HFFc6 (cell line): ENCODE measurements at regions not wholly inside any gene's neighbourhood (a gene's known extent, or its start where the extent isn't known, plus 50 kb on each side); places are given as distances from the start of the nearest gene placed in this dataset.

Experiments used
- DNase-seq: peaks from one replicate; pipeline ENCODE4 v3.0.0-alpha.2; 2018
- H3K27ac Mint-ChIP-seq: 2 replicates; pipeline ENCODE4 v1.8.0; 2020; ENCODE audit warnings: mild to moderate bottlenecking, mixed read lengths
- H3K27me3 Mint-ChIP-seq: 2 replicates; pipeline ENCODE4 v1.8.0; 2021; ENCODE audit warnings: mild to moderate bottlenecking, moderate library complexity, mixed read lengths; ENCODE audit not compliant: insufficient read depth
- H3K36me3 Mint-ChIP-seq: 2 replicates; pipeline ENCODE4 v1.8.0; 2021; ENCODE audit warnings: low read depth, mixed read lengths
- H3K4me1 Mint-ChIP-seq: 2 replicates; pipeline ENCODE4 v1.8.0; 2020; ENCODE audit warnings: low read depth, mixed read lengths
- H3K4me3 Mint-ChIP-seq: 2 replicates; pipeline ENCODE4 v1.8.0; 2020; ENCODE audit warnings: mild to moderate bottlenecking, moderate library complexity, mixed read lengths
- H3K9me3 Mint-ChIP-seq: 2 replicates; pipeline ENCODE4 v1.8.0; 2020; ENCODE audit warnings: mild to moderate bottlenecking, mixed read lengths
- TF ChIP-seq, protein P1 (sequence below): fragments of 200-600 bp; sonication (generic); IDR thresholded peaks from 2 replicates; pipeline ENCODE4 v1.5.0; 2021; ENCODE audit warnings: antibody characterized with exemption, mild to moderate bottlenecking

DNA sequence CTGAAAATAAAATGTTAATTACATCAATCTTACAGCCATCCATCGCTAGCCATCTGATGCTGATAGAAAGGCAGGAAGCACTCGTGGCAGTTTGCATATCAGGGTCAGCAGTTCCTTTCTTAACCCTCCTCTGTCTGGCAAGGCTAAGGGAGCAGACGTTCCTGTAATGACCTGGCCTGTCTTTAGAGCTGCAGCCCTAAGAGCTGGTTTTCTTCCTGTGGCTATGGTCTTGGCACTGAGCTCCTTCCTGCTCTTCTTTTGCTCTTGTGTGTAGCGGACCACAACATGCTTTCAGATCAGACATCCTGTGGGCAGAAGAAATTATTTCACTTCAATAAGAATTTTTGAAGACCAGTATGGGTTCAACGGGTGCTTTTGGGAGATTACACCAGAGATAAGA, 170.4 kb downstream of the DAD1 start:
- DNase-seq = no peak
- Mint-ChIP-seq H3K27me3 (peaks cover 31% of the 10 kb centered on the region), H3K9me3 (no peaks in the 10 kb centered on the region)

DNA sequence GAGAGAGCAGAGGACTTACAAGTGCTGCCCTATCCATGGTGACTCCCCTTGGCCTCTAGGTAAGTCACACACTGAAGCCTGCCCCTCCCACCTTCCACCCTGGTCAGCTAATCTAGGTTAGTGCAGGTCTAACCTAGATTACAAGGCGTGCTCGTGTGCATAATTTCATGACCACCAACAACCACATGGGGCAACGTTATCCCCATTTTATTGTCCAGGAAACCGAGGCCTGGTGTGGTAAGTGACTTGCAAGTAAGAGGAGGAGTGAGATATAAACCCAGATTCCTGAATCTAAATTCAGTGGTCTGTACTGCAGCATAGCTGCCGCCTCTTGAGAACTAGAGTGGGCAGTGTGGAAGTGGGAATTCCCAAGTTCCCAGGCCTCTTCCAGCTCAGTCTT, 171.1 kb downstream of the DAD1 start:
- H3K4me3 Mint-ChIP-seq = no peak overlapping the region
- no peak for DNase-seq
- no peaks in the 10 kb centered on the region for H3K36me3 Mint-ChIP-seq
- H3K27ac Mint-ChIP-seq = no peak overlapping the region
- peaks cover 31% of the 10 kb centered on the region for H3K27me3 Mint-ChIP-seq
- no peaks in the 10 kb centered on the region for H3K9me3 Mint-ChIP-seq
- TF ChIP-seq, protein P1, sequence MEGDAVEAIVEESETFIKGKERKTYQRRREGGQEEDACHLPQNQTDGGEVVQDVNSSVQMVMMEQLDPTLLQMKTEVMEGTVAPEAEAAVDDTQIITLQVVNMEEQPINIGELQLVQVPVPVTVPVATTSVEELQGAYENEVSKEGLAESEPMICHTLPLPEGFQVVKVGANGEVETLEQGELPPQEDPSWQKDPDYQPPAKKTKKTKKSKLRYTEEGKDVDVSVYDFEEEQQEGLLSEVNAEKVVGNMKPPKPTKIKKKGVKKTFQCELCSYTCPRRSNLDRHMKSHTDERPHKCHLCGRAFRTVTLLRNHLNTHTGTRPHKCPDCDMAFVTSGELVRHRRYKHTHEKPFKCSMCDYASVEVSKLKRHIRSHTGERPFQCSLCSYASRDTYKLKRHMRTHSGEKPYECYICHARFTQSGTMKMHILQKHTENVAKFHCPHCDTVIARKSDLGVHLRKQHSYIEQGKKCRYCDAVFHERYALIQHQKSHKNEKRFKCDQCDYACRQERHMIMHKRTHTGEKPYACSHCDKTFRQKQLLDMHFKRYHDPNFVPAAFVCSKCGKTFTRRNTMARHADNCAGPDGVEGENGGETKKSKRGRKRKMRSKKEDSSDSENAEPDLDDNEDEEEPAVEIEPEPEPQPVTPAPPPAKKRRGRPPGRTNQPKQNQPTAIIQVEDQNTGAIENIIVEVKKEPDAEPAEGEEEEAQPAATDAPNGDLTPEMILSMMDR = no peak
- peaks cover 6% of the 10 kb centered on the region; the same call in 1 of the 2 replicates for H3K4me1 Mint-ChIP-seq

More for the DNA sequence above, 170.4 kb downstream of the DAD1 start:
- H3K4me1 Mint-ChIP-seq = peaks cover 6% of the 10 kb centered on the region; the same call in 1 of the 2 replicates
- TF ChIP-seq, protein P1 = no peak
- H3K27ac Mint-ChIP-seq = no peak overlapping the region
- H3K4me3 Mint-ChIP-seq = no peak overlapping the region
- H3K36me3 Mint-ChIP-seq = no peaks in the 10 kb centered on the region

DNA sequence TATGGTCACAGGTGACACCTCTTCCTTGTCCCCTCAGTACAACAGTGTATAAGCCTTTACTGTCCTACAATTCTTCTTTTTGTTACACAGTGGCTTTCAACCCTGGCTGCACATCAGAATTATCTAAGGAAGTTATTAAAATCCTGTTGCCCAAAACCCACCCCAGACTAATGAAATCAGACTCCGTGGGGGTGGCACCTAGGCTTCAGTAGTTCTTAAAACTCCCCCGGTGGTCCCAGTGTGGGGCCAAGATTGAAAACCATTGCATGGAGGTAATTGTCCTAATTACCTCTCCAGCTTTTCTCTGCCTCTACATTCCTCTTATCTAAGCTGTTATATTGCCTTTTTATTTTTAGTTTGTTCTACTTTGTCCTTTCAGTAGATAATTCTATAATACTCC, 172.8 kb downstream of the DAD1 start:
- peaks cover 35% of the 10 kb centered on the region for H3K27me3 Mint-ChIP-seq
- H3K9me3 Mint-ChIP-seq = no peaks in the 10 kb centered on the region
- peaks cover 6% of the 10 kb centered on the region; the same call in 1 of the 2 replicates for H3K4me1 Mint-ChIP-seq

DNA sequence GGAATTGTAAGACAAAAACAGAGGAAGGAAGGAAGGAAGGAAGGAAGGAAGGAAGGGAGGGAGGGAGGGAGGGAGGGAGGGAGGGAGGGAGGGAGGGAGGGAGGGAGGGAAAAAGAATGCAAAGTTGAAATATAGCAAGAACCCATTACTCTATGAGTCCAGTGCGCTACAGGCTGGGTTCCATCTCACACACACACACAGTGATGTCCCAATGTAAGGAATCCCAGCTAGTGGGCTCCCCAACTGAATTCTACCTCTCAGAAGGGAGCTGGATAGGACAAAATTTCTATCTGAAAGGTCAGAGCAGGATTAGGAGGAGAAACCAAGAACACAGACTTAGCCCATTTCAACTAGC, 173.4 kb downstream of the DAD1 start:
- TF ChIP-seq, protein P1 = no peak
- no peak for DNase-seq
- H3K9me3 Mint-ChIP-seq = no peaks in the 10 kb centered on the region
- H3K36me3 Mint-ChIP-seq = no peaks in the 10 kb centered on the region
- H3K27ac Mint-ChIP-seq = no peak overlapping the region
- no peak overlapping the region for H3K4me3 Mint-ChIP-seq
- peaks cover 7% of the 10 kb centered on the region; the same call in 1 of the 2 replicates for H3K4me1 Mint-ChIP-seq
- H3K27me3 Mint-ChIP-seq = peaks cover 38% of the 10 kb centered on the region

More for the DNA sequence above, 172.8 kb downstream of the DAD1 start:
- no peak overlapping the region for H3K27ac Mint-ChIP-seq
- no peaks in the 10 kb centered on the region for H3K36me3 Mint-ChIP-seq
- no peak overlapping the region for H3K4me3 Mint-ChIP-seq
- TF ChIP-seq, protein P1 = no peak
- DNase-seq = no peak

DNA sequence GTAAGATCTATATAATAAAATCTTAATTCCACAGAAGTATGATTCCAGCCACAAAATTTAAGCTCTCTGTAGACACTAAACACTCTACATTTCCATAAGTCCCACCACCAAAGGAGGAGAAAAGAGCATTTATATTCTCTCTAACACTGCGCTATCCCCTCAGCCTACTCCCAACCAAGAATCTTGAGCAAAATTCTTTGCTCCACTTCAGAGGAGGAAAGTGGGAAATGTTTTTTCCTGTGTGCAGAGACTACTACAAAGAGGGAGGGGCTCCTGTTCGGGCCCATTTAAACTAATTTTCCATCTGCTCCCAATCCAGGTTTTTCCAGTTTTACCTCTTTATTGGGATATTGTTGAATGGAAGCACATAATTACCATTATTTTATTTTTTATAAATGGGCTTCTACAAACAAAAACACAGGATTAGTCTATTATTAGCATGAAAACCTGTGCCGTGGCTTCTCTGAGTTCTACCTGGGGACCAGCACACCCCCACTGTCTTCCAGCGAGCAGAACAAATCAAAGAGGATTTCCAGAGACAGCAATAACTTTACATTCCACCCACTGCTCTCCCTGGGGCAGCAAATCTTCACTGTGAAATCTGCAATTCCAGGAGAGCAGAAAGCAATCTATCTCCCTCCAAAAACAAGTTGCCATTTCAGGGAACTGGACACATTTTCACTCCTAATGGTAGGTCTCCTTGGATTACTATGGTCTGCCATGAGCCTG, 174.0 kb downstream of the DAD1 start:
- Mint-ChIP-seq H3K27ac (no peak overlapping the region), H3K9me3 (no peaks in the 10 kb centered on the region), H3K4me1 (peaks cover 11% of the 10 kb centered on the region; the same call in 1 of the 2 replicates), H3K4me3 (no peak overlapping the region), H3K36me3 (no peaks in the 10 kb centered on the region), H3K27me3 (peaks cover 39% of the 10 kb centered on the region)
- TF ChIP-seq, protein P1 = no peak
- no peak for DNase-seq
